GM19035 (cell line): ENCODE measurements at regions not wholly inside any gene's neighbourhood (a gene's known extent, or its start where the extent isn't known, plus 50 kb on each side); places are given as distances from the start of the nearest gene placed in this dataset.
"Not testable (repeated sequence)": the region's sequence is repeated elsewhere in the genome, so short reads cannot be mapped to it uniquely, and the experiment has no call there.

Experiments used
- ATAC-seq: cut with Tn5 transposase; IDR thresholded peaks from one replicate; pipeline ENCODE4 v1.9.1; 2021; ENCODE audit not compliant: unreplicated experiment

- ATAC-seq: no peak
Measured at GRCh38 chr3:82423268-82424030, 662.0 kb upstream of the GBE1 start.

GRCh38 chr3:82416830-82417229, 655.4 kb upstream of the GBE1 start:
- ATAC-seq: no peak

- no peak for ATAC-seq
Measured at GRCh38 chr3:82416349-82416748, 654.9 kb upstream of the GBE1 start.

GRCh38 chr3:82413171-82413570, 651.7 kb upstream of the GBE1 start:
- ATAC-seq: no peak

- ATAC-seq: no peak
Measured at GRCh38 chr3:82410366-82410765, 648.9 kb upstream of the GBE1 start.

- ATAC-seq: no peak
Measured at GRCh38 chr3:82409842-82410241, 648.4 kb upstream of the GBE1 start.

- no peak for ATAC-seq
Measured at GRCh38 chr3:82392203-82392775, 630.8 kb upstream of the GBE1 start.

GRCh38 chr3:82390868-82391267, 629.4 kb upstream of the GBE1 start:
- ATAC-seq: no peak

- ATAC-seq: no peak
Measured at GRCh38 chr3:82386647-82387046, 625.2 kb upstream of the GBE1 start.

- ATAC-seq: no peak
Measured at GRCh38 chr3:82384181-82384580, 622.7 kb upstream of the GBE1 start.

- ATAC-seq: no peak
Measured at GRCh38 chr3:82382831-82383230, 621.4 kb upstream of the GBE1 start.

- no peak for ATAC-seq
Measured at GRCh38 chr3:82378392-82378791, 616.9 kb upstream of the GBE1 start.

GRCh38 chr3:82376883-82377282, 615.4 kb upstream of the GBE1 start:
- ATAC-seq: no peak

GRCh38 chr3:82373833-82374232, 612.4 kb upstream of the GBE1 start:
- ATAC-seq: not testable (repeated sequence)

- ATAC-seq: no peak
Measured at GRCh38 chr3:82364827-82365226, 603.4 kb upstream of the GBE1 start.

GRCh38 chr3:82363131-82363530, 601.7 kb upstream of the GBE1 start:
- no peak for ATAC-seq

GRCh38 chr3:82355228-82355627, 593.8 kb upstream of the GBE1 start:
- ATAC-seq: no peak

- no peak for ATAC-seq
Measured at GRCh38 chr3:82354228-82354627, 592.8 kb upstream of the GBE1 start.

- ATAC-seq: no peak
Measured at GRCh38 chr3:82353306-82354171, 592.1 kb upstream of the GBE1 start.

GRCh38 chr3:82347585-82347984, 586.1 kb upstream of the GBE1 start:
- ATAC-seq: no peak

GRCh38 chr3:82342521-82342920, 581.1 kb upstream of the GBE1 start:
- ATAC-seq: no peak

- no peak for ATAC-seq
Measured at GRCh38 chr3:82329300-82329699, 567.9 kb upstream of the GBE1 start.
